Testis (tissue), 2 donors: ENCODE measurements at regions not wholly inside any gene's neighbourhood (a gene's known extent, or its start where the extent isn't known, plus 50 kb on each side); places are given as distances from the start of the nearest gene placed in this dataset.

ENCODE experiments used
- DNase-seq: peaks from one replicate; pipeline ENCODE4 v3.0.0-alpha.2; 2019
- H3K27ac ChIP-seq, 2 donors: fragments of 200-600 bp; sonication (generic); one replicate each; pipeline ENCODE4 v1.5.1; 2019
- H3K27me3 ChIP-seq: fragments of 200-600 bp; sonication (generic); one replicate; pipeline ENCODE4 v1.5.1; 2019
- H3K36me3 ChIP-seq: fragments of 200-600 bp; sonication (generic); one replicate; pipeline ENCODE4 v1.5.1; 2017; ENCODE audit warnings: low read depth; ENCODE audit errors: missing control alignments
- H3K4me1 ChIP-seq: fragments of 200-600 bp; sonication (generic); one replicate; pipeline ENCODE4 v1.5.1; 2019
- H3K4me3 ChIP-seq, 2 donors: fragments of 200-600 bp; sonication (generic); one replicate each; pipeline ENCODE4 v1.5.1; 2017 to 2019
- H3K9me3 ChIP-seq: fragments of 200-600 bp; sonication (generic); one replicate; pipeline ENCODE4 v1.5.1; 2017
- POLR2A ChIP-seq: fragments of 450-650 bp; IDR thresholded peaks from one replicate; pipeline ENCODE4 v1.6.1; 2017; ENCODE audit warnings: antibody characterized with exemption, mild to moderate bottlenecking, moderate library complexity
- WGBS, 2 donors: methylation state at CpG; one replicate each; pipeline ENCODE4 v1.1.5; 2018; 5-methylcytosine and 5-hydroxymethylcytosine counted together
- intact Hi-C: fragments of 100-400 bp; cut with DNase I; formaldehyde crosslinking; loops from one replicate; pipeline ENCODE4 v1.15.1; 2023; ENCODE audit warnings: low total_unique reads
- TF ChIP-seq, protein P1 (sequence below), 3 experiments: fragments of 450-650 bp in 2 of 3; fragments of 200-600 bp in 1 of 3; sonication (generic) in 1 of 3; IDR thresholded peaks; one replicate each; pipeline ENCODE4 v1.5.1; 2016 to 2019; ENCODE audit warnings: antibody characterized with exemption in 3 of 3, mild to moderate bottlenecking in 2 of 3, moderate library complexity in 1 of 3

DNA sequence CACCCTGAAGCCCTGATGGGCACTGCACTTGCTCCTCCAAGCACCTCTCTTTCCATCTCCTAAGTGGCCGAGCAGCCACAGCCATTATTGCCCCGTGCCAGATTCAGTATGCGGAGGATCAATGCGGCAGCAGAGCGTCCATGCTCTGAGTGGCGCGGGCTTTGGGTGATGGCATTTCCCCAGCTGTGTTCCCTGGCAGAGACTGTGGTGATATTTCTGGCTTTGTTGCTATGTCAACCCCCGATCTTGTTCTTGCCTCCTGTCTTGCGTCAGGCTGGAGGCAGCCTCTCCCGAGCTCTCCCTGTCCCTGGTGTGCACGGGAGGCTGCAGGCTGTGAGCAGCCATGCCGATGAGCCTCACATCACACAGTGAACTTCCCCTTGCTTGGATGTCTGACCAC is 1018.6 kb downstream of the TBC1D22A start:
- no peak for DNase-seq
- Histone ChIP-seq H3K27ac (no peak overlapping the region), H3K36me3 (no peaks in the 10 kb centered on the region), H3K9me3 (no peaks in the 10 kb centered on the region), H3K27me3 (no peaks in the 10 kb centered on the region), H3K4me1 (no peaks in the 10 kb centered on the region), H3K4me3 (no peak overlapping the region)
- 93 to 95% methylated on average over 7 to 12 of the region's 12 CpGs for WGBS, 2 donors
- intact Hi-C loops, result no loop called here
- TF ChIP-seq, protein P1, sequence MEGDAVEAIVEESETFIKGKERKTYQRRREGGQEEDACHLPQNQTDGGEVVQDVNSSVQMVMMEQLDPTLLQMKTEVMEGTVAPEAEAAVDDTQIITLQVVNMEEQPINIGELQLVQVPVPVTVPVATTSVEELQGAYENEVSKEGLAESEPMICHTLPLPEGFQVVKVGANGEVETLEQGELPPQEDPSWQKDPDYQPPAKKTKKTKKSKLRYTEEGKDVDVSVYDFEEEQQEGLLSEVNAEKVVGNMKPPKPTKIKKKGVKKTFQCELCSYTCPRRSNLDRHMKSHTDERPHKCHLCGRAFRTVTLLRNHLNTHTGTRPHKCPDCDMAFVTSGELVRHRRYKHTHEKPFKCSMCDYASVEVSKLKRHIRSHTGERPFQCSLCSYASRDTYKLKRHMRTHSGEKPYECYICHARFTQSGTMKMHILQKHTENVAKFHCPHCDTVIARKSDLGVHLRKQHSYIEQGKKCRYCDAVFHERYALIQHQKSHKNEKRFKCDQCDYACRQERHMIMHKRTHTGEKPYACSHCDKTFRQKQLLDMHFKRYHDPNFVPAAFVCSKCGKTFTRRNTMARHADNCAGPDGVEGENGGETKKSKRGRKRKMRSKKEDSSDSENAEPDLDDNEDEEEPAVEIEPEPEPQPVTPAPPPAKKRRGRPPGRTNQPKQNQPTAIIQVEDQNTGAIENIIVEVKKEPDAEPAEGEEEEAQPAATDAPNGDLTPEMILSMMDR (IDR thresholded peaks at IDR 0.05), result no peak
- TF ChIP-seq POLR2A, result no peak

DNA sequence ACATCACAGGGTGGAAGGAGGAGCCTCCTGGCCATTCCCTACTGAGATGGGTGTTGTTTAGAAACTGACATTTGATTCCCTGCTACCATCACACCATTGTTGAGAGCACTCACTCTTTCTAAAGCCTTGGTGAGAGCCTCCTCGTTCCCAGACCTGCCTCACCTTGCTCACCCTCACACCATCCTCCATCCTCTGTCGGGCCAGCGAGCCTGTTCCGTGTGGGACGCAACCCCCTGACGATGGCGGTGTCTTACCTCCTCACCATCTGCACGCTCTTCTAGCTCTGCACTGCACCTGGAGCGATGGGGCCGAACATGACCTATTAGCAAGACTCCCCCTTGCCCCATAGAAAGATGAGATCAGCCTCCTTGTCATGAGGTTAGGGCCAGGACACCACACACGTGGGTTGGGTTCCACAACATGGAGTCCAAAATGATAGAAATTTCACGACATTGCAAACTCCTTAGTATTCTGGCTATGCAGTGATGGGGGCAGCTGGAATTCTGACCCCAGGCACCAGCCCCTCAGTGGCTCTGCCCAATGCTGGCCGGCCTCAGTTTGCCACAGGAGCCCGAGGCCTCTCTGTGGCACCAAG is 1017.9 kb downstream of the TBC1D22A start:
- Histone ChIP-seq H3K9me3 (no peaks in the 10 kb centered on the region), H3K36me3 (no peaks in the 10 kb centered on the region), H3K4me3 (no peak overlapping the region), H3K27ac (no peak overlapping the region), H3K4me1 (no peaks in the 10 kb centered on the region), H3K27me3 (no peaks in the 10 kb centered on the region)
- 91 to 94% methylated on average over 14 of the region's 14 CpGs for WGBS, 2 donors
- DNase-seq, result no peak
- intact Hi-C loops, result no loop called here
- TF ChIP-seq POLR2A, result no peak
- TF ChIP-seq, protein P1 (IDR thresholded peaks at IDR 0.05), result no peak

DNA sequence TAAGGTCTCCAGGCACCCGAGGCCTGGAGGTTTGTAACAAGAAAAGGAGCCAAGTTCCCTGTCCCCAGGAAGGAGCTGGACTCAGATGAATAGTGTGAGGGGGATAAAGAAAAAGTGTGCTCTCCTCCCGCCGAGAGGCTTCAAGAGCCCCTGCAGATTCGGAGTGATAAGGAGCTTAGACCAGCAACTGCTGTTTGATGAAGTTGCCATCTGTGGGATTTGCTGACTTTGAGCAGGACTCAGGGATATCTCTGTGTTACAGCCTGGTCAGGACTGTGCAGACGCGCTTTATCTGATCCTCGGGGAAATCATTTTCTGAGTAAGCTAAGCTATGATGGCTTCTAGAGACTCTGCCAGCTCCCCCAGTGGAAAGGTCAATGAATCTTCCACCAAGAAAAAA is 1017.0 kb downstream of the TBC1D22A start:
- intact Hi-C loops, result no loop called here
- Histone ChIP-seq H3K4me1 (no peaks in the 10 kb centered on the region), H3K36me3 (no peaks in the 10 kb centered on the region), H3K27ac (no peak overlapping the region), H3K9me3 (no peaks in the 10 kb centered on the region), H3K4me3 (no peak overlapping the region), H3K27me3 (no peaks in the 10 kb centered on the region)
- TF ChIP-seq, protein P1 (IDR thresholded peaks at IDR 0.05), result no peak
- no peak for TF ChIP-seq POLR2A
- DNase-seq, result no peak
- WGBS, 2 donors, result 52 to 61% methylated on average over 7 of the region's 7 CpGs

DNA sequence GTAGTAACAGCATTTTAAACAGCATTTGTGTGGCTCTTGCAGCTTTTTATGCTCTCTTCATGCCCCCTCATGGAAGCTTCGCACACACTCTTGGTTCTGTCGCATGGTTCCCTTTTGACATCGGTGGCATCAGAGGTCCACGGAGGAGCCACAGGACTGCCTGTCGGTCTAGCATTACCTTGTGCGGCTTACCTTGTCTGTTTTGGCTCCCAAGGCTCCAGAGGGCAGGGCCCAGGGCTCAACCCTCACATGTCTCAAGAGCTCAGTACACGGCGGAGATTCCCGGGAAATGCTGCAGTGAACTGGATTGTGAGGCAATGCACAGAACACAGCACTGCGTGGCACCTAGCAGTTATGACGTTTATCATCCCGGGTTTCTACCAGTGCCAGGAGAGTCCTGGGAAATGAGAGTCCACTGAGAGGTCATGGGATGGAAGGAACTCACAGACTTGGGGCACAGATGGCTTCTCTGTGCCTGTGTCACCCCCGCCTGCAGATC is 1015.8 kb downstream of the TBC1D22A start:
- TF ChIP-seq POLR2A, result no peak
- TF ChIP-seq, protein P1 (IDR thresholded peaks at IDR 0.05), result no peak
- H3K36me3 ChIP-seq, result no peaks in the 10 kb centered on the region
- no peak for DNase-seq
- H3K9me3 ChIP-seq, result no peaks in the 10 kb centered on the region
- H3K4me3 ChIP-seq, result no peak overlapping the region
- no peak overlapping the region for H3K27ac ChIP-seq
- intact Hi-C loops, result no loop called here
- no peaks in the 10 kb centered on the region for H3K4me1 ChIP-seq
- WGBS, 2 donors, result 92% methylated on average over 13 of the region's 13 CpGs
- H3K27me3 ChIP-seq, result no peaks in the 10 kb centered on the region

DNA sequence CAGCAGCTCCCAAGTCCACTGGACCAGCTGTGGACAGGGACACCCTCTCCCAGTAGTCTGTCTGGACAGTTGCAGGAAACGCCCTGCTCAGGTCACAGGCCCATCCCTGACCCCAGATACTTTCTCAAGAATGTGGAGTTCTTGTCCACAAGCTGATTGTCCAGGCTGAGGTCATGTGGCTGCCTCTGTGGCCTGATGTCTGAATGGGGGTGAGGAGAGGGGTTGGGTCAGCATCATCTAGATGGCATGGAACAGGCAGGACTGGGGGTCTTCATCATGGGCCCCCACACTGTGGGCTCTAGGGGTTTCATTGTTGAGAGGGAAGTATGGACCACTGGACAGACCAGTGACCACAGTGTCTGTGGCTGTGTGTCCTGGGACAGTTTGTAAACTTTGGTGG is 1015.0 kb downstream of the TBC1D22A start:
- intact Hi-C loops, result no loop called here
- no peaks in the 10 kb centered on the region for H3K4me1 ChIP-seq
- no peak for DNase-seq
- no peaks in the 10 kb centered on the region for H3K36me3 ChIP-seq
- H3K9me3 ChIP-seq, result no peaks in the 10 kb centered on the region
- no peak overlapping the region for H3K4me3 ChIP-seq
- WGBS, 2 donors, result 71 to 88% methylated on average over 1 of the region's 1 CpG
- no peak for TF ChIP-seq POLR2A
- TF ChIP-seq, protein P1 (IDR thresholded peaks at IDR 0.05), result no peak
- H3K27ac ChIP-seq, result no peak overlapping the region
- no peaks in the 10 kb centered on the region for H3K27me3 ChIP-seq
